ENCODE measurements at regions not wholly inside any gene's neighbourhood (a gene's known extent, or its start where the extent isn't known, plus 50 kb on each side); places are given as distances from the start of the nearest gene placed in this dataset.
A peak's percentile ranks its signal among the peaks of the same experiment; 100 is the strongest.

DNA sequence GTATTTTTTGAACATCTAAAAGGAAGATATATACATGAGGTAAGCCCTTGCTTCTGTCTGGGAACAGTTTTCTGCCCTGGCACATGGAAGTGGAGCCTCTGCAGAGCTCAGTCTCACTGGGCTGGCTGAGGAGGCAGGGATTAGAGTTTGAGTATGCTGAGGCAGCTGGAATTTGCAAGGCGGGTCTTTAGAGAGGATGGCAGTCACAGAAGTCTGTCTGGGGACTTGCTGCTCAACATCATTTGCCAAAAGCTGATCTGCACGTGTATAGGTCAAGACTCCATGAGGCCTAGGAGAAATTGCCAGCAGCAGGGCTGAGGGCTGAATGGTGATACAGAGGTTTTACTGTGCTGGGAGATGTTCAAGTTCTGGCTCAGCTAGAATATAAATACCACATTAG is 163.6 kb upstream of the ANK2 start:
- no peak overlapping the region for H3K4me3 ChIP-seq
- no peak for DNase-seq (ENCODE audit: low spot score in 2 of 2)
- H3K36me3 ChIP-seq = no peaks in the 10 kb centered on the region
- H3K27ac ChIP-seq = no peak overlapping the region
- WGBS, 2 donors = 61 to 83% methylated on average over 2 of the region's 2 CpGs
- H3K27me3 ChIP-seq = no peaks in the 10 kb centered on the region
- peaks cover 0 to 32% (median 0%) of the 10 kb centered on the region in 4 donors for H3K4me1 ChIP-seq
- H3K9me3 ChIP-seq = no peaks in the 10 kb centered on the region
- TF ChIP-seq POLR2A (IDR thresholded peaks at IDR 0.05) (no peak), EP300 (IDR thresholded peaks at IDR 0.05) (no peak)
- TF ChIP-seq, protein P1, sequence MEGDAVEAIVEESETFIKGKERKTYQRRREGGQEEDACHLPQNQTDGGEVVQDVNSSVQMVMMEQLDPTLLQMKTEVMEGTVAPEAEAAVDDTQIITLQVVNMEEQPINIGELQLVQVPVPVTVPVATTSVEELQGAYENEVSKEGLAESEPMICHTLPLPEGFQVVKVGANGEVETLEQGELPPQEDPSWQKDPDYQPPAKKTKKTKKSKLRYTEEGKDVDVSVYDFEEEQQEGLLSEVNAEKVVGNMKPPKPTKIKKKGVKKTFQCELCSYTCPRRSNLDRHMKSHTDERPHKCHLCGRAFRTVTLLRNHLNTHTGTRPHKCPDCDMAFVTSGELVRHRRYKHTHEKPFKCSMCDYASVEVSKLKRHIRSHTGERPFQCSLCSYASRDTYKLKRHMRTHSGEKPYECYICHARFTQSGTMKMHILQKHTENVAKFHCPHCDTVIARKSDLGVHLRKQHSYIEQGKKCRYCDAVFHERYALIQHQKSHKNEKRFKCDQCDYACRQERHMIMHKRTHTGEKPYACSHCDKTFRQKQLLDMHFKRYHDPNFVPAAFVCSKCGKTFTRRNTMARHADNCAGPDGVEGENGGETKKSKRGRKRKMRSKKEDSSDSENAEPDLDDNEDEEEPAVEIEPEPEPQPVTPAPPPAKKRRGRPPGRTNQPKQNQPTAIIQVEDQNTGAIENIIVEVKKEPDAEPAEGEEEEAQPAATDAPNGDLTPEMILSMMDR (IDR thresholded peaks at IDR 0.05) = no peak

DNA sequence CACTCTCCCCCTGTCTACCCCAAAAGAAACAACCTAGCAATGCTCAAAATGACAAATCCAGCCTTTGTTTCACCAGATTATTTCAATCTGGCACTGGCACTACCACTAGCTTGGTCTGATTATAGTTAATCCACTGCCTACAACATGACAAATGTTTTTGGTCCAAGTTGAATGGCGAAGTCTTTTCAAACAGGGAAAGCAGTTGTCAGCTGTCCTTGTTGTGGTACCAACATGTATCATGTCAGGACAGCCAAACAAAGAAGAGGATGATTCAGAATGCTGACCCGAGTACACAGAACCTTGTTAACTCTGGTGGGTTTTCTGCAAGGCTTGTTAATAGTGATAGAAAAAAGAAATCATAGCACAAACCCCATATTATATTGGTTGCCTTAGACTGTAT is 160.8 kb upstream of the ANK2 start:
- DNase-seq (ENCODE audit: low spot score in 2 of 2) = no peak
- TF ChIP-seq POLR2A (IDR thresholded peaks at IDR 0.05) (no peak), EP300 (IDR thresholded peaks at IDR 0.05) (no peak)
- TF ChIP-seq, protein P1 (IDR thresholded peaks at IDR 0.05) = no peak
- no peaks in the 10 kb centered on the region for H3K9me3 ChIP-seq
- H3K27me3 ChIP-seq = no peaks in the 10 kb centered on the region
- WGBS, 2 donors = 42 to 47% methylated on average over 2 of the region's 2 CpGs
- H3K27ac ChIP-seq = peak overlapping the region in 2 of 4 donors; percentile 37 to 84
- peaks cover 0 to 29% (median 0%) of the 10 kb centered on the region in 4 donors for H3K4me1 ChIP-seq
- H3K36me3 ChIP-seq = no peaks in the 10 kb centered on the region
- H3K4me3 ChIP-seq = no peak overlapping the region

DNA sequence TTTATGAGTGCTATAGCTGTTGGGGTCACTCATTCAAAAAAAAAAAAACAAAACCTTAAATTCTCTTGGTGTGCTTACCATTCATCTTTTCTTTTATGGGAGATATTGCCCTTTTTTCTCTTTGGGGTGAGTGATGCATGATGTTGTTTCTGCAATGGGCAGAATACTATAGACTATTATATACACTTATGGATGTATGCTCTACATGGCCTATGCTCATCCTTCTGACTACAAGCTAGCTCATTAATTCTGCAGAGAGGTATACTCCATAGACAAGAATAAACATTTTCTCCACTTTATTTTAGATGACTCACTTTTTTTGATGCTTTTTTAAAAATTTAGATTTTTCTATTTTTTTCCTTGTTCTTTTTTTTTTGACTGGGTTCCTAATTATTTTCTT is 160.3 kb upstream of the ANK2 start:
- H3K27ac ChIP-seq = peak overlapping the region in 3 of 4 donors; percentile 37 to 84 (median 71)
- no peak for TF ChIP-seq EP300 (IDR thresholded peaks at IDR 0.05)
- no peak for TF ChIP-seq POLR2A (IDR thresholded peaks at IDR 0.05)
- TF ChIP-seq, protein P1 (IDR thresholded peaks at IDR 0.05) = no peak
- H3K27me3 ChIP-seq = no peaks in the 10 kb centered on the region
- peaks cover 0 to 27% (median 0%) of the 10 kb centered on the region in 4 donors for H3K4me1 ChIP-seq
- peak overlapping the region in 2 of 4 donors; percentile 17 to 45 for H3K4me3 ChIP-seq
- H3K36me3 ChIP-seq = no peaks in the 10 kb centered on the region
- no peaks in the 10 kb centered on the region for H3K9me3 ChIP-seq
- DNase-seq (ENCODE audit: low spot score in 2 of 2) = no peak

DNA sequence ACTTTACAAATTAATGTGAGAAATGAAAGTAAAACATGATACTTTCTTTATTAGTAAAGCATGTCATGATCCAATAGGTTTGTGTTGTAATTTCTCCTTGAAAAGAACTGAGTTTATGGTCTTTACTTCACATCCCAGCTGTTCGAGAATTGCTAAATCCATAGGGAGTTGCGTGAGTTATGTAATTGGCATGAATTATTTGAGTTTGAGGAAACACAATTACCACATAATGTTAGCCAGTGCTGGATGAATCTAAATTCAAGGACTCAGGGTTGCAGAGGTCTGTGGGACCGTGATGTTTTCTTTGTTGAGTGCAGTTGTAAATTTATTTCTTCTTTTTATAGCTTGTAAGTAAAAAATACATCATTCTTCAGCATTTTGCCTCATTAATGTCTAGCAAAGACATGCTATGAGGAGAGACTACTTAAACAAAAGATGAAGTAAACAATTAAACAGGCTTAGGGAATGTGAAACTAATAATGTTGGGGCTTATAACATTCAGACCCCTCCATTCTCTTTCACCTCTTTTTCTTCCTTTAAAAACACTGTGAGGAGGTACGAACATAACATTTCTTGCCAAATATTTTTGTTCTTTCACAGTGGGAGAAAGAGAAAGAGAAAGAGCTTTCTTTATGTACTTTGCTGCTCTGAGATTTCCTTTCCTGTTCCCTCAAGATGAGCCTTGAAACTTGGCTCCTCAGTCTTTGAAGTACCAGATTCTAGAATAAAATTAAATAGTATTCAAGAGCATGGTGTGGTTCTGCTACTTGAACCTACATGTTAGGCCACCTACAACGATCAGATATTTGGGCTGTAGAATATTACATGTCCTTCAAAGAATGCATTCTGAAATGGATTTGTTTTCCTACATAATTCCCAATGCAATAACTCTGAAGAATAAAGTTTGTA is 159.6 kb upstream of the ANK2 start:
- peak in 1 of 2 donors; percentile 52 for DNase-seq (ENCODE audit: low spot score in 2 of 2)
- WGBS, 2 donors = 13 to 22% methylated on average over 5 of the region's 5 CpGs
- no peaks in the 10 kb centered on the region for H3K36me3 ChIP-seq
- H3K27ac ChIP-seq = peak overlapping the region; percentile 51 to 84 (median 75)
- H3K4me1 ChIP-seq = peaks cover 0 to 23% (median 0%) of the 10 kb centered on the region in 4 donors
- H3K27me3 ChIP-seq = no peaks in the 10 kb centered on the region
- TF ChIP-seq, protein P1 (IDR thresholded peaks at IDR 0.05) = no peak
- TF ChIP-seq EP300 (IDR thresholded peaks at IDR 0.05) (peak in 1 of 2 donors; percentile 85), POLR2A (IDR thresholded peaks at IDR 0.05) (no peak)
- peak overlapping the region; percentile 3 to 45 (median 26) for H3K4me3 ChIP-seq
- no peaks in the 10 kb centered on the region for H3K9me3 ChIP-seq

DNA sequence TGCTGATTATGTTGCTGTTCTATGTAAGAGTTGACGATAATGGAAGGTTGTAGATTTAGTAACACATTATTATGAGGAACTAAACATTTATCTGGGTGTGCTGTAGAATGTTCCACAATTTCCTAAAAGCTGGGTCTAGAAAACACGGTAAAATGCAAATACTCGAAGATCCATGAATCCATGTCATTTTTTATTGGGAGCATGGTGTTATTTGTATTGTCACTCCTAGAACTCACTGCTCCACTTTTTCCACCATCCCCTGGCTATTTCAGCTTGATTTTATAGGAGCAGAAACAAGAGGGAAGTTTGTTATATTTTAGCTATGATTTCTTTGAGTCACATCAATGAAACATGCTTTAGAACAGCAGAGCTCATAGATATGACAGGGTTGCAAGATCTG is 155.0 kb upstream of the ANK2 start:
- Histone ChIP-seq H3K4me1 (peaks cover 0 to 29% (median 0%) of the 10 kb centered on the region in 4 donors), H3K27me3 (no peaks in the 10 kb centered on the region), H3K27ac (no peak overlapping the region), H3K9me3 (no peaks in the 10 kb centered on the region), H3K36me3 (no peaks in the 10 kb centered on the region), H3K4me3 (no peak overlapping the region)
- TF ChIP-seq EP300 (IDR thresholded peaks at IDR 0.05) = no peak
- TF ChIP-seq POLR2A (IDR thresholded peaks at IDR 0.05) = no peak
- TF ChIP-seq, protein P1 (IDR thresholded peaks at IDR 0.05) = no peak
- WGBS, 2 donors = 97% methylated on average over 3 of the region's 3 CpGs
- no peak for DNase-seq (ENCODE audit: low spot score in 2 of 2)
